ENCODE measurements at regions not wholly inside any gene's neighbourhood (a gene's known extent, or its start where the extent isn't known, plus 50 kb on each side); places are given as distances from the start of the nearest gene placed in this dataset.

- H3K4me3 ChIP-seq (ENCODE audit: control insufficient read depth, low read depth, low read length), result no peak overlapping the region
- no peak for DNase-seq (ENCODE audit: low read depth)
- no peak for TF ChIP-seq CTCF (IDR thresholded peaks at IDR 0.05; ENCODE audit: control insufficient read depth, insufficient read depth, low read depth, low read length, missing control alignments)
These were observed 236.0 kb upstream of the CD180 start for GRCh38 chr5:67432606-67433005.

- TF ChIP-seq CTCF (IDR thresholded peaks at IDR 0.05; ENCODE audit: control insufficient read depth, insufficient read depth, low read depth, low read length, missing control alignments), result no peak
- DNase-seq (ENCODE audit: low read depth), result no peak
These were observed 234.6 kb upstream of the CD180 start for GRCh38 chr5:67431191-67431590.

GRCh38 chr5:67427850-67428298 lies 231.3 kb upstream of the CD180 start:
- H3K4me3 ChIP-seq (ENCODE audit: control insufficient read depth, low read depth, low read length), result no peak overlapping the region
- DNase-seq (ENCODE audit: low read depth), result no peak
- TF ChIP-seq CTCF (IDR thresholded peaks at IDR 0.05; ENCODE audit: control insufficient read depth, insufficient read depth, low read depth, low read length, missing control alignments), result no peak

More at GRCh38 chr5:67431191-67431590, 234.6 kb upstream of the CD180 start:
- no peak overlapping the region for H3K4me3 ChIP-seq (ENCODE audit: control insufficient read depth, low read depth, low read length)

- TF ChIP-seq CTCF (IDR thresholded peaks at IDR 0.05; ENCODE audit: control insufficient read depth, insufficient read depth, low read depth, low read length, missing control alignments), result no peak
- no peak overlapping the region for H3K4me3 ChIP-seq (ENCODE audit: control insufficient read depth, low read depth, low read length)
- DNase-seq (ENCODE audit: low read depth), result no peak
These were observed 230.6 kb upstream of the CD180 start for GRCh38 chr5:67426961-67427849.

- no peak overlapping the region for H3K4me3 ChIP-seq (ENCODE audit: control insufficient read depth, low read depth, low read length)
- no peak for DNase-seq (ENCODE audit: low read depth)
- TF ChIP-seq CTCF (IDR thresholded peaks at IDR 0.05; ENCODE audit: control insufficient read depth, insufficient read depth, low read depth, low read length, missing control alignments), result no peak
These were observed 228.9 kb upstream of the CD180 start for GRCh38 chr5:67425514-67425913.

GRCh38 chr5:67417839-67418238 lies 221.2 kb upstream of the CD180 start:
- H3K4me3 ChIP-seq (ENCODE audit: control insufficient read depth, low read depth, low read length), result no peak overlapping the region
- no peak for DNase-seq (ENCODE audit: low read depth)
- TF ChIP-seq CTCF (IDR thresholded peaks at IDR 0.05; ENCODE audit: control insufficient read depth, insufficient read depth, low read depth, low read length, missing control alignments), result no peak

Measured in AG09309 (cell line).